Coronary artery (tissue), 2 donors: ENCODE measurements at regions not wholly inside any gene's neighbourhood (a gene's known extent, or its start where the extent isn't known, plus 50 kb on each side); places are given as distances from the start of the nearest gene placed in this dataset.
"Not testable (repeated sequence)": the region's sequence is repeated elsewhere in the genome, so short reads cannot be mapped to it uniquely, and the experiment has no call there.

Source experiments
- DNase-seq: peaks from one replicate; pipeline ENCODE4 v3.0.0-alpha.2; 2017; ENCODE audit warnings: low spot score
- H3K27ac ChIP-seq, 2 donors: fragments of 200-600 bp; sonication (generic); one replicate each; pipeline ENCODE4 v1.5.1; 2016 to 2019
- H3K4me3 ChIP-seq: fragments of 200-600 bp; sonication (generic); 2 replicates; pipeline ENCODE4 v1.5.1; 2016; ENCODE audit warnings: mild to moderate bottlenecking, moderate library complexity
- TF ChIP-seq, protein P1 (sequence below): fragments of 200-600 bp; sonication (generic); IDR thresholded peaks from one replicate; pipeline ENCODE4 v1.5.1; 2019; ENCODE audit warnings: antibody characterized with exemption

DNA sequence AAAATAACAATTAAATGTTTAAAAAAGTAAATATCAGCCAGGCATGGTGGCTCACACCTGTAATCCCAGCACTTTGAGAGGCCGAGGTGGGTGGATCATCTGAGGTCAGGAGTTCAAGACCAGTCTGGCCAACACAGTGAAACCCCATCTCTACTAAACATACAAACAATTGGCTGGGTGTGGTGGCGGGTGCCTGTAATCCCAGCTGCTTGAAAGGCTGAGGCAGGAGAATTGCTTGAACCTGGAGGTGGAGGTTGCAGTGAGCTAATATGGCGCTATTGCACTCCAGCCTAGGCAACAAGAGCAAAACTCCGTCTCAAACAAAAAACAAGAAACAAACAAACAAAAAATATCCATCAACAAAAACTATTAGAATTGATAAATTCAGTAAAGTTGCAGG lies 77.5 kb downstream of the SNX5 start:
- DNase-seq, H3K4me3 ChIP-seq, H3K27ac ChIP-seq: not testable (repeated sequence)

DNA sequence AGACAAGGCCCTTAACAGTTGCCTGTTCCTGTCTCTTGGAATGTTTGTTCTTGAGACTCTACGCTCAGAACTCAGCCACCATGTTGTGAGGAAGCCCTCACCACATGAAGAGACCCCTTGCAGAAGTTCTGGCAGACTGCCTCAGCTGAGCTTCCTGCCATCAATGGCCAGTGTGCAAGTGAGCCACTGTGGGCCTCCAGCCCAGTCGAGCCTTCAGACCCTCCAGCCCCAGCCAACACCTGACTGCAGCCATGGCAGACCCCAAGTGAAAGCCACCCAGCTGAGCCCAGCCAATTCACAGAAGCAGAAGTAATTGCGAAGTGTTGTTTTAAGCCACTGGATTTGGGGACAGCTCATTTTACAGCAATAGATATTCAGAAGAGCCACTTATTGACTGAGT lies 78.3 kb downstream of the SNX5 start:
- no peak for DNase-seq
- Histone ChIP-seq H3K27ac (no peak overlapping the region), H3K4me3 (no peak overlapping the region)
- TF ChIP-seq, protein P1, sequence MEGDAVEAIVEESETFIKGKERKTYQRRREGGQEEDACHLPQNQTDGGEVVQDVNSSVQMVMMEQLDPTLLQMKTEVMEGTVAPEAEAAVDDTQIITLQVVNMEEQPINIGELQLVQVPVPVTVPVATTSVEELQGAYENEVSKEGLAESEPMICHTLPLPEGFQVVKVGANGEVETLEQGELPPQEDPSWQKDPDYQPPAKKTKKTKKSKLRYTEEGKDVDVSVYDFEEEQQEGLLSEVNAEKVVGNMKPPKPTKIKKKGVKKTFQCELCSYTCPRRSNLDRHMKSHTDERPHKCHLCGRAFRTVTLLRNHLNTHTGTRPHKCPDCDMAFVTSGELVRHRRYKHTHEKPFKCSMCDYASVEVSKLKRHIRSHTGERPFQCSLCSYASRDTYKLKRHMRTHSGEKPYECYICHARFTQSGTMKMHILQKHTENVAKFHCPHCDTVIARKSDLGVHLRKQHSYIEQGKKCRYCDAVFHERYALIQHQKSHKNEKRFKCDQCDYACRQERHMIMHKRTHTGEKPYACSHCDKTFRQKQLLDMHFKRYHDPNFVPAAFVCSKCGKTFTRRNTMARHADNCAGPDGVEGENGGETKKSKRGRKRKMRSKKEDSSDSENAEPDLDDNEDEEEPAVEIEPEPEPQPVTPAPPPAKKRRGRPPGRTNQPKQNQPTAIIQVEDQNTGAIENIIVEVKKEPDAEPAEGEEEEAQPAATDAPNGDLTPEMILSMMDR = no peak

DNA sequence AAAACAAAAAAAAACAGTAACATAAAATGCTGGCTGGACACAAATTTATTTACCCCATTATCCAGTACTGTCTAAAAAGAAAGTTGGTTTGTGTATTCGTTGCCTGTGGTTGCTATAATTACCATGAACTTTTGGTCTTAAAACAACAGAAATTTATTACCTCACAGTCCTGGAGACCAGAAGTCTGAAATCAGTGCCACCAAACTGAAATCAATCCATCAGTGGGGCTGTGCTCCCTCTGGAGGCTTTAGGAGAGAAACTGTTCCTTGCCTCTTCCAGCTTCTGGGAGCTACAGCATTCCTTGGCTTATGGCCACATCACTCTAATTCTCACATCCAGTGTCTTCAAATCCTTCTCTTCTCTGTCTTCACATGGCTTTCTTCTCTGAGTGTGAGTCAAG lies 79.4 kb downstream of the SNX5 start:
- DNase-seq = no peak
- TF ChIP-seq, protein P1 = no peak
- Histone ChIP-seq H3K4me3 (no peak overlapping the region), H3K27ac (no peak overlapping the region)

DNA sequence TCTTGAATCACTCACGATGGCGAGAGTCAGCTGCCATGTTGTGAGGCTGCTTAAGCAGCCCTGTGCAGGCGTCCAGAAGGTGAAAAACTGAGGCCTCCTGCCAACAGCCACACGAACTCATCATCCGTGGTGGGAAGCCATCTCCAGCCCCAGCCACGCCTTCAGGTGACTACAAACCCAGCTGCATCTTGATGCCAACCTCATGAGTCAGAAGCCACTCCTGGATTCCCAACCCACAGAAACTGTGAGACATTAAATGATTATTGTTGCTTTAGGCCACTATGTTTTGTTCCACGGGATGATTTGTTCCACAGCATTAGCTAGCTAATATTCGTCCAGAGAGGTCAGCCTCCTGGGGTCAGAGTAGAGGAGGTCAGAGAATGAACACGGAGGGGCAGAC lies 80.5 kb downstream of the SNX5 start:
- H3K4me3 ChIP-seq = no peak overlapping the region
- no peak for DNase-seq
- TF ChIP-seq, protein P1 = no peak
- no peak overlapping the region for H3K27ac ChIP-seq

DNA sequence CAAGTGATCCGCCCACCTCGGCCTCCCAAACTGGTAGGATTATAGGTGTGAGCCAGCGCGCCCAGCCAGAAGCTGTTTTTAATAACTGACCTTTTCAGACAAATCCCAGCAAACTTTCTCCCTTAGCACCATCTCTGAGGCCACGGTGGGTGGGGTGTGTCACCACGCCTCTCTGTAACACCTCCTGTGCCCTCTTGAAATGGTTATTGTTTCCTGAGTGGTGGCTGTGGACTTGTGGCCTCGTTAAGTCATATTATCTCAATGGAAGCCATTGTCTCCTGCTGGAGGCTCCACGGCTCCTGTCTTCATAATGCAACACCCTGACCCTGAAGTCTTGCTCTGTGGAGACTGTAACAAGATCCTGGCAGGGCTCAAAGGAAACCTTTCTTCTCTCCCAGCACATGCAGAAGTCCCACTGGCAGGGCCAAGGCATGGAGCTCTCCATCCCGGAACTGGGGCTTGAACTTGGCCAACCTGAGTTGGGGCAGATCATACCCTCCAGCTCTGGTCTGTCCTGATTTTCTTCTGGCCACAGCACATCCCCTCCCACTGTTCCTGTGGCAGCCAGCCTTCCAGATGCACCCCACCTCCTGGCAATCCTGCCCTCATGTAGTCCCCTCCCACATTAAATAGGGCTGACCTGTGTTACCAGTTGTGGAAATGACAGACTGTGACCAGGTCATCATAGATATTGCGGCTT lies 81.1 kb downstream of the SNX5 start:
- TF ChIP-seq, protein P1 = no peak
- no peak for DNase-seq
- Histone ChIP-seq H3K4me3 (no peak overlapping the region), H3K27ac (no peak overlapping the region)

DNA sequence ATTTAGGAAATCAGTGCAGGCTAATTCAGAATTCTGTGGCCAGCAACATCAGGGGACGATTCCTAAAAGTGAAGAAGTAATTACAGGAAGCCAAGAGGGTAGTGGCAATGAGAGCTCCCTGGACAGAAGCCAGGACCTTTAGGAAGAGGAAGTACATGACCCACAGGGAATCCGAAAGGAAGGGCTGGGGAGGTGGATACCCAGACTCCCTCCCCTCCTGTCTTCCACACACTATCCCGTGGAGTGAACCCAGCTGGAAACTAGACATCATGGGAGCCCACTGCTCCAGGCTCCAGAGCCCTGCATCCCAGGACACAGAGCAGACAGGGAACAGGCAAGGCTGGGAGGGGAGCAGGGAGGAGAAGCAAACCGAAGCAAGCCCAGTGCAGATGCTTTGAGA lies 83.0 kb downstream of the SNX5 start:
- no peak for DNase-seq
- Histone ChIP-seq H3K4me3 (no peak overlapping the region), H3K27ac (no peak overlapping the region)
- TF ChIP-seq, protein P1 = no peak

DNA sequence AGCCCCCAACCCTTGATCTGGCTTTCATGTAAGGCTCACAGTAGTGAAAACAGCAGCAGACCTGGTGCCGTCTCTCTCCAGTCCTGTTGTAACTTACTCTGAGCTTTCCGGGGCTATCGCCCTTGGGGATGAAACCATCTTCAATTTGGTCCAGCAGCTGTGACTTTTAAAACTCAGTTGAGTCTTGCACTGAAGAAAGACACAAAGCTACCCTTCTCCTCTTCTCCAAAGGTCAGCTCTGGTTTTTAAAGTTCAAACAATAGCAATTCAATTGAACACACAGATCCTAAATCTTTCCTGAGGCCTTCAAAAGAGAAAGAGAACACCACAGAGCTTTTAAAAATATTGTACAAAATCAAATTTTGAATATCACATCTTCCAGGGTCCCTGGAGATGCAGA lies 83.5 kb downstream of the SNX5 start:
- TF ChIP-seq, protein P1 = no peak
- no peak for DNase-seq
- no peak overlapping the region for H3K4me3 ChIP-seq
- H3K27ac ChIP-seq = no peak overlapping the region
